Left lobe of liver (tissue), 2 donors: ENCODE measurements at regions not wholly inside any gene's neighbourhood (a gene's known extent, or its start where the extent isn't known, plus 50 kb on each side); places are given as distances from the start of the nearest gene placed in this dataset.

Experiments
- ATAC-seq: fragments of 200-7000 bp; cut with Tn5 transposase; one replicate; pipeline ENCODE4 v1.9.1; 2020; ENCODE audit warnings: mild to moderate bottlenecking, moderate library complexity
- DNase-seq: peaks from one replicate; pipeline ENCODE4 v3.0.0-alpha.2; 2020; ENCODE audit warnings: low spot score
- donor health status: DM: no; HTN: no; CAD: no; lungs with moderate emphysema.
- donor health status: DM: no; HTN: yes; CAD: no.

DNA sequence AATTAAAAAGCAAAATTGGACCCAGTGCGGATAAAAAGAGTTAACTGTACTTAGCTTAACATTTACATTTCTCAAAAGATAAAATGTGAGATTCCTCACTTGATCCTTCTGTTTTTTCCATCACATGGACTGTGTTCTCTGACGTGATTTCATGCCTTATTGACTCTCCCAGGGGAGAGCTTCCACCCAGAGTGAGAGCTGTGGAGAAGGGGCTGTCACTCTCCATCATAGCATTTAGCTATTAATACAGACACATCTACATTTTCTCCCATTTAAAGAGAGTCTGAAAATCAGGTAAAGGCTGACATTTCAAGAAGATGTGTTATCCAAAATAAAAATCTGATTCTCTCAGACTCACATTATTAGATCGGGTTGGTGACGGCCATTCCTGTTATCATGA is 493.8 kb downstream of the FBXO15 start:
- ATAC-seq (no peak), DNase-seq (no peak)

DNA sequence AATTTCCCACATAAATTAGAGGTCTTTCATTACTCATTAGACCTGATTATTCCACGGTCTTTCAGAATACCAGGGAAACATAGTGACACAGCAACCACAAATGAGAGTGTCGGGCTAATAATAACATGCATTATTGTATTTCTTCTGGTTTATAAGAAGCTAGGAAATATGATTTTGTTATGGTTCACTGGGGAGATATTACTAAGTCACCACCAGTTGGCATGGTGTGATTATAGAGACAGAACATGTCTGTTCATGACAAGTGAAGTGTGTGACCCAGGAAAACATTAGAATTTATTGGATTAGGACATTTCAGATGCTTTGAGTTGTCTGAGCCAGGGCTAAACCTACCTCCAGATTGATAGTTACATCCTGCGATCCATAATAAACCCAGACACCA is 494.4 kb downstream of the FBXO15 start:
- DNase-seq = no peak
- ATAC-seq = no peak

DNA sequence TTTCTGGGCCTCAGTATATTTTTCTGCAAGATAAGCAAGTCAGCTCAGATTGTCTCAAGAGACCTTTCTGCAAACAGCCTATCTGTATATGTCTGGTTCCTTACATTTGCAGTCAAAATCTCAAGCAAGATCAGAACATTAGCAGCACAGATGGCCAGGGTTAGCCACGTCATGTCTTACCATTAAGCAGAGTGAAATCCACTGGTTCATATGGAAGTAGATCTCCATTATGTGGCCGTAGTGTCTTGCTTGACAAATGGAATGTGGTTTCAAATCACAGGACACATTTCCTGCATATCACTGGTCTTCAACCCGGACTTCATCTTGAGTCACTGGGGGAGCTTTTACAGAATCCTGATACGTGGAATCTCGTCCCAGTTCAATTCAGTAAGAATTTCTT is 500.2 kb downstream of the FBXO15 start:
- DNase-seq (no peak), ATAC-seq (no peak)

DNA sequence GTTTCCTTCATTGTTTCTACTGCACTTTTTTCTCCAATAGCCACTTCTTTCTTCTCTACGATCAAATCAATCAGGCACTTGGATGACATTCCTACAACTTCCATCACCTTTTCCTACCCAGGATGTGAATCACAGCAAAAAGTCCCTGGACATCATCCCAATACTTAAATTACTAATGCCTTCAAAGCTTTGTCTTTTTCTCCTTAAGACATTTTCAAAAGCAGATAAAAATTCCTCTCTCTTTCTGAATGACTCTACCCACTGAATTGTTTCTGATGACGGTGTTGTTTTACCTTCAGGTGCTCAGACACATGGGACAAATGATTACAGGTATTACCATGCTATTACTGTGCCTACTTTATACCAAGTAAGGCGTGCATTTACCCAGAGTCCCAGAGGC is 500.9 kb downstream of the FBXO15 start:
- no peak for ATAC-seq
- DNase-seq = no peak

DNA sequence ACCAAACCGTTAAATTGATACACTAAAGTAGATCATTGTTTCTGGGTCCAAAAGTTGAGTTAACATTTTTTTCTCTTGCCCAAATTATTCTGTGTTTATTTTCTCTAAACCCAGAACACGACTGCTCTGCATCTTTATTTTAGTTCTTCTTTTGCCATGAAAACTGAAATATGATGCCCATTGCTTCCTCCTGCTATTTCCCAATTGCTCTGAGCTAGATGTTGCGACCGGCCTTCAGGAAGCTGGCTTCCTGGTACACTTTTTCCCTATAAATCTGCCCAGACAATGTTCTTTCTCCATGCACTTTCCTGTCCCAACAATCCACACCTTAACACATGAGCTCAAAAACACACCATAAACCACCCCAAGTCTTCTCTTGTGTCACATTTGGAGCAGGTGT is 501.4 kb downstream of the FBXO15 start:
- DNase-seq (no peak), ATAC-seq (no peak)

DNA sequence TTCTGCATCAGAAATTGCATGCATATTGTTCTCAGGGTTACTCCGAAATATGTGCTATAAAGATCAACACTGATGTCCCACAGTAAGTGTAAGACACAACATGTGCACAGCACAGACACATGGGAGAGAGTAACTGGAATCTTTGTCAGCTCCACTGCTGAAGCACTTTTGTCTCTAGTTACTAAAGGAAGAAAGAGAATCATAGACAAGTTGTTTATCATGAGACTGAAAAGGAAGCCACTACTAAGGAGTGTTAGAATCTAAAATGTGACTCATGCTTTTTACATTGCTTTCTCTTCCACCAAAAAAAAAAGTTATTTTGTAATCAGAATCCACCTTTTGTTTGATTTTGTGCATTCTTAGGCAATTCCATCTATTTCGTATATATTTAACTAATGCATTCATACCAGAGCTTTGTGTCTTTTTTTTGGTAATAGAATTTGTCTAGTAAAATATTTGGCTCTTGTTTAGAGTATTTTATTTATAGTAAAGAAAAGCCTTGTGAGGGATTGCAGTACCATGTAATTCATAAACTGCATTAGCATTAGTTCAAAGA is 502.4 kb downstream of the FBXO15 start:
- ATAC-seq = no peak

DNA sequence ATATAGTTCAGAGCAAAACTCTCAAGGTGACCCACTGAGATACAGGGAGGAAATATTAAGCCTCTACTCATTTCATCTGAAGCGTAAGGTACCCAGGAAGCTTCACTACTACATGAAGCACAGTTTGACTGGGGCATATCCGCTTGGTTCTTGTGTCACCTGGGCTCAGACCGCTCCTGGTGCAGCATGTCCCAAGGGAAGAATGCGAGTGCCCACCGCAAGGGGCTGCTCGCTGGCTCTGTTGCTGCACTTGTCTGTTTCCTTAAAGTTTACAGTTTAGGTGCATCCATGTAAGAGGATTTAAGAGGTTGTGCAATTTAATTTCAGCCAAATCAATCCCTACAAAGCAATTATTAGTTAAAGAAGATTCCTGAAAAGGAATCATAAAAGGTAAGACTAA is 507.8 kb downstream of the FBXO15 start:
- no peak for DNase-seq
- ATAC-seq = no peak

More for the DNA sequence above, 502.4 kb downstream of the FBXO15 start:
- no peak for DNase-seq

DNA sequence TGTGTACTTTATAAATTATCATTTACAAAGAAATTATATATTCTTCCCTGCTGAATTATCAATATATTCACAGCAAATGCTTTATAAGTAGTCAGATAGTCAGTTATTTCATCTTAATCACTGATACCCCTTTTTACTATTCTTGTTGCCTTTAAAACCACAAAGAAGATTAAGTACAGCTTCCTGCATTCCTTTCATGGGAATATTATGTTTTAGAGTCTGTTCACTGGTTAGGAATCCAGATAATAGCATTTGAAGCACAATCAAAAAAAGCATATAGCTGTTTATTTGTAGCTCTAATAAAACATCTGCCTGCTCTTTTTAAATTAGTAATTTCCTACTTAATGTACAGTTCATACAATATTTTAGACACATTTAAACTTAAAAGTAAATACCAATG is 508.9 kb downstream of the FBXO15 start:
- DNase-seq (no peak), ATAC-seq (no peak)

DNA sequence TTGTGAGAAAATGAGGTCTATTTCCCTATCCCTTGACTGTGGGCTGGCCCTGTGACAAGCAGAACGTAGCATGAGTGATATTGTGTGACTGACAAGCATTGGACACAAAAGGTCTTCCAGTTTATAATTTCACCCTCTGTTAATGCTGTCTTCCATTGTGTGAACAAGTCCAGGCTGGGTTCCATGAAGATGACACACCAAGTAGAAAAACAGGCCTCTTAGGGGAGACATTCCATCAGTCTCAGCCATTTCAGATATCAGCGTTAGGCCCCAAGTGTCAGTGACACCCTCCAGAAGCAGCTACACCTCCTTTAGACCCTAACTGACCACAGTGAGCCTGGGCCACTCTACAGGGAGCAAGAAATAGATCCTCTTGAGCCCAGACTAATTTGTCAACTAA is 511.3 kb downstream of the FBXO15 start:
- ATAC-seq (no peak), DNase-seq (no peak)

DNA sequence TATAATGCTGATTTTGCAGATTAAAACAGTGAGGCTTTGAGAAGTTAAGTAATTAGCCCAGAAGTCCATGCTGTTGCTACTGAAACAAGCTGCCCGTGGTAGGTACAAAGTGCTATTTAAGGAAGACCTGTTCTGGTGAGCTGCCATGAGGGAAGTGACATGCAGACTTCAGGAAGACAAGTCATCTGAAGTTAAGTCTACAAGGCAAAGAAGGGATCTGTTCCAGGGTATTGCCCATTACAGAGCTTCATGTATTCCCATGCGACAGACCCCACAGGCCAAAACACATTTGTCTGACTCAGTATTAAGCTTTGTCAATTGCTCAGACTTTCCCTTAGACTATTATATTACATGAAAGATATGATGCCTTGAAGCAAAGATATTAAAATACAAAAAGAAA is 520.8 kb downstream of the FBXO15 start:
- DNase-seq (no peak), ATAC-seq (no peak)

DNA sequence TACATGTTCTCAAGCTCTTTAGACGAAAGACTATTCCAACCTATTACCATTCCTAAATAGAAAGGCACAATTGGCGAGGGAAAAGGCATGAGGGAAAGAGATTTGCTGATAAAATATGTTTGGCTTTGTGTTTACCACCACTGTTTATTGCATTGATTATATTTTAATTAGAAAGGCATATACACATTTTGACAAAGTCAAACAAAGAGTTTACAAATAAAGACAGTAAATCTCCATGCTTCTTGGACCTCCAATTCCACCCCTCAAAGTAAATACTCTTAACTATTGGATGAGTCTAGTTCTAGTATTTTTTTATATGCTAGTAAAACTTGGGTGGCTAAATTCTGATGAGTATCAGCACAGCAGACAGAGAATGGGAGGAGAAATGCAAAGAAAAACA is 521.4 kb downstream of the FBXO15 start:
- ATAC-seq = no peak
- DNase-seq = no peak

DNA sequence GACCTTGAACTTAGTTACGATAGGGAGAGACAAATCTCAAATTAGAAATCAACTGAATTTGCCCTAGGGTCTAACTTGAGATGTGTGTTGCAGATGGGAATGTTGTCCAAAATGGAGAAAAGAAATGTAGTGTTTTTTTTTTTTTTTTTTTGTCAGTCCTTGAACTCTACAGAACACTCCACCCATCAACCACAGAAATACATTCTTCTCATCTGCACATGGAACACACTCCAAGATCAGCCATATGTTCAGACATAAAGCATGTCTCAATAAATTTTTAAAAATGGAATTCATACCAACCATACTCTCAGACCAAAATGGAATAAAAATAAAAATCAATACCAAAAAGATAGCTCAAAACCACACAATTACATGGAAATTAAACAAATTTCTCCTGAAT is 526.5 kb downstream of the FBXO15 start:
- no peak for ATAC-seq
- no peak for DNase-seq

DNA sequence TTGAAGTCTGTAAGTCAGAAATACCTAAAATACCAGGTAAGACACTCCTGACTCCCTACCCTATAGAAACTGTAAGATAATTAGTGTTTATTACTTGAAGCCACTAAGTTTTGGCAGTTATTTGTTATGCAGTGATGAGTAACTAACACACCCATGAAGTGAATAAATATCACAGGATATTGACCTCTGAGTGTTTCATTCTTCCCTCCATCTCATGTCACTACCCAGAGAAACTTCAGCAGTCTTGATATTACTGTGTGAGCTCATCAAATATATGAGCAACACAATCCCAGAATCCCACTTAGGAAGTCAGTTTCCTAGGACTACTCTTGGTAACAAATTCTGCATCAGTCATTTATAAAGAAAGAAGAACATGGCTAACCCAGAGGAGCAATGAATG is 529.7 kb downstream of the FBXO15 start:
- no peak for DNase-seq
- no peak for ATAC-seq

DNA sequence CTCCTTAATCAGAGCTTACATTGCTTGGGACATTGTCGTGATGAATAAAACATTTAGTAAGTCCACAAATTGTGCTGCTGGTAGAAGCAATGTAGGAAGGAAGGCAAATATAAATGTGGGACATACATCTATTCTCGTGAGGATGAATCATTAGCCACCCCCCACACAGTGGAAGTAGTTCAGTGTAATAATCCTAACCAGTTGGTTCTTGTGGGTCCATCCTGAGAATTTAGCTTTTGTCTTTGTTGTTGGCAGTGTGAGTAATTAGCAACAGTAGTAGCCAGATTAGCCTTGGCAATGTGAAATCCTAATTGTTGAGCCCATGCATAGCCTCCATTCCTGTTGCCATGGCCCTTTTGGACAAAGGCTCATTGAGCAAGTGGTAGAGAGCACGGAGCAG is 532.1 kb downstream of the FBXO15 start:
- DNase-seq (no peak), ATAC-seq (no peak)

DNA sequence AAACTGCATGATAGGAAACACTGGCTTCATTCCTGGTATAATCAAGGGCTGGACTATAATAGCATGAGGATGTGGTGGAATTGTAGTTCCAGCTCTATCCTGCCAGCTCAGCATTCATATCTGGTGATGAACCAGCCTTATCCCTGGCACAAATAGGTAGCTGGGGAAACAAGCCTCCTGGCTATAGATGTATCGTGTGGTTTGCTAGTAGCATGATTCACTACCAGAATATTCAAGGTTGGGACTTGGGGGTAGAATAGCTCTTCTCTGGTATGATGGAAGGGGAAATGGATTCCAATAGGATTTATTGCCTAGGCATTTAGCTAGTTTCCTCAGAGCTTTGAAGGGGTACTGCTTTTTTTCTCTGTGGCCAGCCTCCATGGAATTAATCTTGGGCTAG is 532.8 kb downstream of the FBXO15 start:
- ATAC-seq (no peak), DNase-seq (no peak)

DNA sequence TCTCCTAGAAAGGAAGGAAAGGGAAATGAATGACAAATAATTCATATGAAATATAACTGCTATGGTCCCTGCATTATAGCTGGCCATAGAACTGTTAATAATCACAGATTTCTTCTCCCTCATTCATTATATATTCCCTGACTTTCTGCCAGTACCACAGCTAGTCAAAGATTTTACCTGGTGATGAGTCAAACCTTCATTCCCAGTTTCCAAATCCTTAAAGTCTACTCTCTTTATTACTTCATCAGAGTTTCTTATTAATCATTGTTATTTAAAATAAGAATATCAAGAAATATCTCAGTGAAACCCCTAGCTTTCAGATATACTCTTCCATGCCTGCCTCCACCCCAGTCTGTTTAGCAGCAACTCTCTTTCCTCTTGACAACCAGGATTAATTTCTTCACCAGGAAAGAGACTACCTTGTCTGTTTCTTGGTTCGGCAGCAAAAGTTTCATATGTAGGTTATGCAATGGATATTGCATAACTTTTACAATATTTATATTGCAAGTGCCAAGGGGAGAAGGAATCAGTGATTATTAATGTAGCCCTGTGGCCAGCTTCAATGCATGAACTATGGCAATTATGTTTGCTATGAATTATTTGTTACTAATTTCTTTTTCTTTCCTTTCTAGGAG is 533.8 kb downstream of the FBXO15 start:
- DNase-seq (no peak), ATAC-seq (no peak)

DNA sequence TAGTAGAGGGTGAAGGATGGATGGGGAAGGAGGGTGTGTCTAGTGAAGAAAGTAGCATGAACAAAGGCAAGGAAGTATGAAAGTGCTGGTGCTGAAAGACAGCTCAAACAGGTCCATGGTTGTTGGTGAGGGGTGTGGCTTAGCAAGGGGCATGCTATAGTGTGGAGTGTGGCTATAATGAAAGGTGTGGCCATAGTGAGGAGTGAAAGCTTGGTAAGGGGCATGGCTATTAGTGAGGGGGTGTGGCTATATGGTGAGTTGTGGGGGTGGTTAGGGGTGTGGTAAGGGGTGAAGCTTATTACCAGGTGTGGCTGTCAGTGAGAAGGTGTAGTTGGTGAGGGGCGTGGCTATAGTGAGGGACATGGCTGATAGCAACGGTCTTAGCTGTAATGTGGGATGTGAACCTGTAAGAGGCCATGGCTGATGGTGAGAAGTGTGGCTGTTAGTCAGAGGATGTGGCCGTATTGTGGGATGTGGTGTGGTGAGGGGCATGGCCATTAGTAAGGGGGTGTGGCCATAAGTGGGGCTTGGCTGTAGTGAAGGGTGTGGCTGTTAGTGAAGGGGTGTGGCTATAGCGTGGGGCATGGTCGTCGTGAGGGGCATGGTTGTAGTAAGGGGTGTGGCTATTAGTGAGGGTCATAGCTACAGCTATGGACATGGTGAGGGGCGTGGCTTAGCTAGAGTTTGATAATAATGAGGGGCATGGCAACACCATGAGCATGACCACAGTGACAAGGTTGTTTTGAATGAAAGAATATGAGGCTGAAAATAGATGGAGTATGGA is 549.6 kb downstream of the FBXO15 start:
- ATAC-seq (no peak), DNase-seq (no peak)

DNA sequence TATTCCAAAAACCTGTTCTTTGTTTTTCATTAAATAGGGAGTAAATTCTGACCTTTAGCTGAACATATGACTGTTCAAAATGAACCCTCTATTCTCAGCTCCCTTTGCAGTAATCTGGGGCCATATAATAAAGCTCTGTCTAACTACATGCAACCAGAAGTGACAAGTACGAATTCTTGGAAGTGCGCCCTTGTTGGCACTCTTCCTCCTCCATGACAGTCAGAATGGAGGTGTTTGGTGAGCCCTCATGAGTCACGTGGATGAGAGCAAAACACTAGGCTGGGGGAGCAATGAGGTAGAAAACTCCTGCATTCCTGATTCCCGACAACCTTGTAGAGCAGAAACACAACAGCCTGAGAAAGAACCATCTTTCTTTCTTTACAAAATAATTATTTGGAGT is 552.9 kb downstream of the FBXO15 start:
- DNase-seq (no peak), ATAC-seq (no peak)

DNA sequence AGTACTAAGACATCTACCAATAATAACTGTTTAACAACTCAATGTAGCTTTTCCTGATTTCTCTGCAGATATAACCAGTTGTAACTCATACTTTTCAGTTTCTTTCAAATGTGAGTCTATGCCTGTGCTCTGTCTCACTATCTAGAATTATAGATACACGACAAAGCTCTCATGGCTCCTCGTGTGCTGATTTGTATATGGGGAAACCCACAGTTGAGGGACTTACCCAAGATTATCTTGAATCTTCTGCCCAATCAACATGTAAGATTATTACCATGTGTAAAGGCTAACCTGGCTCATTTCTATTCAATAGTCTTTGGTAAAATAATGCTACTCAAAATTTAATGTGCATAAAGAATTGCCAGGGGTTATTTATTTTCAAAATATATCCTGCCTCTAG is 554.4 kb downstream of the FBXO15 start:
- DNase-seq (no peak), ATAC-seq (no peak)

DNA sequence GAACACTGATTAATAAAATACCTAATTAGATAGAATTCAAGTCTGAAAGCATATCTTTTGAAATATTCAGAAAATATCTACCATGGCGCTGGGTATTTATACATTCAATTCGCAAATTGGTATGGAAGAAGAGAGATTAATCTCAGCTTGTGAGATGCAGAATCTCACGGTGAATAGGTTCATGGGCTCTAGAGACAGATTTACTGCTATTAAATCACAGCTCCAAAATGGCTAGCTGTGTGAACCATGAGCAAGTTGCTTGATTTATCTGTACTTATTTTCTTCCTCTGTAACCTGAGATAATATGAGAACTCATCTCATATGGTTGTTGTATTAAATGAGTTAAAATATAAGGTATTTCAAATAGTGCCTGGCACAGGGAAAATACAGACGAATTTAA is 556.7 kb downstream of the FBXO15 start:
- DNase-seq (no peak), ATAC-seq (no peak)

DNA sequence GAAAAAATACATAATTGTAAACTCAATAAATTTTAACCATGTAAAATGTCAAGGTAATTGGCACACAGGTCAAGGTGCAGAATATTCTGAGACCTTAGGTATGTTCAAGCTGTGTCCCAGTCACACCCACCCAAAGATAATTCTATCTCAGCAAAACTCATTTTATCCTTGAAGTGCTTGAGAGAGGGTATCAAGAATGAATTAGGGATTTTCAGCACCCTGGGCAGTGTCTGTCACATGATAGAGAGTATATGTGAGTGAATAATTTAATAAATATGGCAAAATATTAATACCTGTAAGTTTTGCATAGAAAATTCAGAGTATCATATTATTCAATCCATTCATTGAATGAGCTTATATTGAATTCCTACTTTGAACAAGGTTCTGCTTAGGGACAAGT is 567.9 kb downstream of the FBXO15 start:
- ATAC-seq = no peak
- no peak for DNase-seq

DNA sequence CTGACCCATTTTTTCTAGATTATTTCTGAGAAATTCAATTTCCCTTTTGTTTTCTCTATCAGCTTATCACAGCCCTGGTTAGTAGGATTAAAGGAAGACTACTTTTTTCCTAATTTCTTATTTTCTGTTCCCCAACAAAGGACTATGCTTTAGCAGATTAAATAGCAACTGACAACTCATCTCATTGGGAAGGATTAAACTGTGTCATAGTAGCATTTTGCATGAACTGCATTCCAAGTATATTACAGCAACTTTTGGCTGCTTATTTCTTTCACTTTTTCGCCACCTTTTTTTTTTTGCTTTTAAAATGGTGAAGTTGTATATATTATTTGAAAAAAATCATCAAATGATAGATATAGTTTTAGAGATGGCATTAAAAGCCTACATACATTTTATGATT is 570.3 kb downstream of the FBXO15 start:
- ATAC-seq (no peak), DNase-seq (no peak)
